Neural cell (in vitro differentiated cells): ENCODE measurements at regions not wholly inside any gene's neighbourhood (a gene's known extent, or its start where the extent isn't known, plus 50 kb on each side); places are given as distances from the start of the nearest gene placed in this dataset.

Experiments used
- H2AFZ ChIP-seq: fragments of 200-600, 300-800 bp; sonication (generic), shearing (Covaris generic); 2 replicates; pipeline ENCODE4 v1.6.0; 2014; ENCODE audit warnings: low read depth, mild to moderate bottlenecking, antibody characterized with exemption, low read length, moderate library complexity
- H3F3A ChIP-seq: fragments of 200-600 bp; shearing (Covaris generic); 2 replicates; pipeline ENCODE4 v1.6.1; 2016; ENCODE audit warnings: mild to moderate bottlenecking, moderate library complexity, mixed read lengths, antibody characterized with exemption, low read length; ENCODE audit not compliant: insufficient read depth, poor library complexity, severe bottlenecking
- H3K27ac ChIP-seq: fragments of 200-600, 300-800 bp; sonication (generic), shearing (Covaris generic); 2 replicates; pipeline ENCODE4 v1.5.1; 2014; ENCODE audit warnings: mild to moderate bottlenecking, low read length, moderate library complexity
- H3K27me3 ChIP-seq: fragments of 300-800, 200-600 bp; sonication (generic), shearing (Covaris generic); 2 replicates; pipeline ENCODE4 v1.6.0; 2014; ENCODE audit warnings: mild to moderate bottlenecking, low read depth, low read length, moderate library complexity; ENCODE audit not compliant: insufficient read depth
- H3K36me3 ChIP-seq: fragments of 300-800, 200-600 bp; sonication (generic), shearing (Covaris generic); 2 replicates; pipeline ENCODE4 v1.5.1; 2014; ENCODE audit warnings: mild to moderate bottlenecking, antibody characterized with exemption, low read length, moderate library complexity; ENCODE audit not compliant: insufficient read depth
- H3K4me2 ChIP-seq: fragments of 300-800, 200-600 bp; sonication (generic), shearing (Covaris generic); 2 replicates; pipeline ENCODE4 v1.6.0; 2014; ENCODE audit warnings: mild to moderate bottlenecking, low read length
- H3K4me3 ChIP-seq: fragments of 300-800, 200-600 bp; sonication (generic), shearing (Covaris generic); 2 replicates; pipeline ENCODE4 v1.5.1; 2014; ENCODE audit warnings: mild to moderate bottlenecking, low read length, moderate library complexity
- H3K79me2 ChIP-seq: fragments of 200-600 bp; shearing (Covaris generic); replicated peaks from 2 replicates; pipeline ENCODE4 v1.6.0; 2014; ENCODE audit warnings: mild to moderate bottlenecking, low read length, moderate library complexity; ENCODE audit not compliant: insufficient read depth
- H3K9ac ChIP-seq: fragments of 300-800, 200-600 bp; sonication (generic), shearing (Covaris generic); 2 replicates; pipeline ENCODE4 v1.6.1; 2016; ENCODE audit warnings: mild to moderate bottlenecking, low read length, mixed read lengths
- H3K9me2 ChIP-seq: fragments of 200-600 bp; shearing (Covaris generic); 2 replicates; pipeline ENCODE4 v1.6.1; 2016; ENCODE audit warnings: mild to moderate bottlenecking, low read length, mixed read lengths; ENCODE audit not compliant: insufficient read depth
- H3K9me3 ChIP-seq: fragments of 200-600, 300-800 bp; sonication (generic), shearing (Covaris generic); 2 replicates; pipeline ENCODE4 v1.6.1; 2016; ENCODE audit warnings: mild to moderate bottlenecking, mixed run types, low read length, moderate library complexity, mixed read lengths
- H4K20me1 ChIP-seq: fragments of 200-600 bp; shearing (Covaris generic); 2 replicates; pipeline ENCODE4 v1.6.1; 2016; ENCODE audit warnings: mild to moderate bottlenecking, mixed run types; ENCODE audit not compliant: insufficient read depth
- CTCF ChIP-seq: fragments of 450-650 bp; IDR thresholded peaks from 2 replicates; pipeline ENCODE4 v1.5.1; 2014; ENCODE audit warnings: antibody characterized with exemption, mild to moderate bottlenecking, moderate library complexity; ENCODE audit not compliant: poor library complexity, severe bottlenecking
- EP300 ChIP-seq: fragments of 450-650 bp; conservative IDR thresholded peaks from 2 replicates; pipeline ENCODE4 v1.6.1; 2014; ENCODE audit warnings: antibody characterized with exemption, mild to moderate bottlenecking, moderate library complexity; ENCODE audit not compliant: poor library complexity, severe bottlenecking
- EZH2 ChIP-seq: fragments of 200-600, 300-800 bp; shearing (Covaris generic), sonication (generic); IDR thresholded peaks from 2 replicates; pipeline ENCODE4 v1.6.1; 2014; ENCODE audit warnings: antibody characterized with exemption, low read length, borderline replicate concordance, mild to moderate bottlenecking; ENCODE audit not compliant: insufficient read depth, poor library complexity, severe bottlenecking
- MXI1 ChIP-seq: fragments of 450-650 bp; conservative IDR thresholded peaks from 2 replicates; pipeline ENCODE4 v1.6.1; 2014; ENCODE audit warnings: antibody characterized with exemption, mild to moderate bottlenecking; ENCODE audit not compliant: poor library complexity, severe bottlenecking
- POLR2AphosphoS5 ChIP-seq: IDR thresholded peaks from 2 replicates; pipeline ENCODE4 v1.6.1; 2012
- RAD21 ChIP-seq: fragments of 450-650 bp; conservative IDR thresholded peaks from 2 replicates; pipeline ENCODE4 v1.6.1; 2014; ENCODE audit warnings: antibody characterized with exemption, mild to moderate bottlenecking, moderate library complexity
- REST ChIP-seq: IDR thresholded peaks from 2 replicates; pipeline ENCODE4 v1.6.1; 2012; ENCODE audit warnings: borderline replicate concordance
- SMC3 ChIP-seq: fragments of 450-650 bp; conservative IDR thresholded peaks from 2 replicates; pipeline ENCODE4 v1.6.1; 2014; ENCODE audit warnings: antibody characterized with exemption, mild to moderate bottlenecking, moderate library complexity; ENCODE audit not compliant: poor library complexity
- TAF1 ChIP-seq: IDR thresholded peaks from 2 replicates; pipeline ENCODE4 v1.6.1; 2012; ENCODE audit warnings: low read depth

DNA sequence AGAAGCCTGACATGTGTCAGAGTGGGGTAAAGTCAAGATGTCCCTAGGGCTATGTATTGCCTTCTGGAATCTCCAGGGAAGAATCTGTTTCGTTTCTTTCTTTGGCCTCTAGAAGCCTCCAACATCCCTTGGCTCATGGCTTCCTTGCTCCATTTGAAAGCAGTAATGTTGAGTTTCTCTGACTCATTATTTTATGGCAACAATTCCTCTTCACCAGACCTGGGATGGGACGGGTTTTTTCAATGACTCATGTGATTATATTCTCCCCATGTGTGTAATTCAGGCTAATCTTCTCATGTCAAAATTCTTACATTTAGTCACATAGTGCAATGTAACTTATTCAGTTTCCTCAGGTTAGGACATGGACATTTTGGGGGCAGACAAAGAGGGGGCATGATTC is 1038.6 kb downstream of the CBLN2 start:
- H3K36me3 ChIP-seq: no peaks in the 10 kb centered on the region
- no peak overlapping the region for H2AFZ ChIP-seq
- no peak overlapping the region for H3K4me2 ChIP-seq
- no peaks in the 10 kb centered on the region for H3K9me3 ChIP-seq
- H3K79me2 ChIP-seq: no peaks in the 10 kb centered on the region
- no peaks in the 10 kb centered on the region for H4K20me1 ChIP-seq
- H3K4me3 ChIP-seq: no peak overlapping the region
- H3K27ac ChIP-seq: no peak overlapping the region
- no peak overlapping the region for H3K9ac ChIP-seq
- no peaks in the 10 kb centered on the region for H3K27me3 ChIP-seq
- no peak for TF ChIP-seq POLR2AphosphoS5
- TF ChIP-seq CTCF: no peak
- no peak for TF ChIP-seq RAD21
- no peak for TF ChIP-seq SMC3
- no peak for TF ChIP-seq TAF1
- TF ChIP-seq REST: no peak
- TF ChIP-seq EP300: no peak
- no peak for TF ChIP-seq MXI1
- TF ChIP-seq EZH2: no peak
- H3K9me2 ChIP-seq: no peaks in the 10 kb centered on the region
- H3F3A ChIP-seq: no peaks in the 10 kb centered on the region

DNA sequence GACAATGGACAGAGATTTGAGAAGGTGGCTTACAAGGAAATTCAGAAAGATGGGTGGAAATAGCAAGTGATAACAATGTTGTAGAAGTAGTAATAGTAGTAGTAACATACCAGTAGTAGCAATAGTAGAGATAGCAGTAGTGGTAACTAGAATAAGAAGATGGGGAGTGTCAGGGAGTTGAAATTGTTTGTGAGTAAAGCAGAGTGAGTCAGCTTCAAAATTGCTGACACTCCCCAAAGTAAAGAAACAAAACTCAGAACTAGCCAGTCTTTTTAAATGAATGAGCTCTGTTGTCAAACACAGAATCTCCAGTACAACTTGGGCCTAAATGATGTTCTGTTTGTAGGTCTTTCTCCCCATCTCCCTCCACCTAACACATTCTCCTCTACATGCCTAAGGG is 1040.9 kb downstream of the CBLN2 start:
- Histone ChIP-seq H3K9me2 (no peaks in the 10 kb centered on the region), H3K79me2 (no peaks in the 10 kb centered on the region), H3K27ac (no peak overlapping the region), H4K20me1 (no peaks in the 10 kb centered on the region), H2AFZ (no peak overlapping the region), H3K4me3 (no peak overlapping the region), H3F3A (no peaks in the 10 kb centered on the region), H3K27me3 (no peaks in the 10 kb centered on the region), H3K9me3 (no peaks in the 10 kb centered on the region), H3K36me3 (no peaks in the 10 kb centered on the region), H3K4me2 (no peak overlapping the region), H3K9ac (no peak overlapping the region)
- TF ChIP-seq POLR2AphosphoS5 (no peak), EP300 (no peak), SMC3 (no peak), RAD21 (no peak), EZH2 (no peak), TAF1 (no peak), CTCF (no peak), REST (no peak), MXI1 (no peak)
